ENCODE measurements at regions not wholly inside any gene's neighbourhood (a gene's known extent, or its start where the extent isn't known, plus 50 kb on each side); places are given as distances from the start of the nearest gene placed in this dataset.
A peak's percentile ranks its signal among the peaks of the same experiment; 100 is the strongest.

- Histone ChIP-seq H3K27ac (replicated peaks) (no peak overlapping the region), H3K4me3 (replicated peaks; ENCODE audit: insufficient read depth, low read length) (no peak overlapping the region), H3K27me3 (ENCODE audit: insufficient read depth, poor library complexity, severe bottlenecking) (peaks cover 3% of the 10 kb centered on the region)
- DNase-seq (ENCODE audit: low read depth in 1 of 2, low spot score in 1 of 2), result peak; percentile 44 to 74
- TF ChIP-seq GABPA (IDR thresholded peaks at IDR 0.05; ENCODE audit: low read depth), result no peak
- TF ChIP-seq SPI1 (IDR thresholded peaks at IDR 0.05; ENCODE audit: borderline replicate concordance, low read depth), result no peak
- TF ChIP-seq REST (IDR thresholded peaks at IDR 0.05; ENCODE audit: insufficient replicate concordance, low read depth), result no peak
- TF ChIP-seq POLR2AphosphoS5 (IDR thresholded peaks at IDR 0.05; ENCODE audit: low read depth), result no peak
- TF ChIP-seq CTCF (IDR thresholded peaks at IDR 0.05; ENCODE audit: insufficient read depth, low read length), result peak; percentile 72
Observed at GRCh38 chr11:36744375-36745168, 146.5 kb upstream of the RAG2 start.

GRCh38 chr11:36743039-36743438 lies 145.0 kb upstream of the RAG2 start:
- DNase-seq (ENCODE audit: low read depth in 1 of 2, low spot score in 1 of 2), result no peak
- H3K4me3 ChIP-seq (replicated peaks; ENCODE audit: insufficient read depth, low read length), result no peak overlapping the region
- TF ChIP-seq POLR2AphosphoS5 (IDR thresholded peaks at IDR 0.05; ENCODE audit: low read depth) (no peak), GABPA (IDR thresholded peaks at IDR 0.05; ENCODE audit: low read depth) (no peak), CTCF (IDR thresholded peaks at IDR 0.05; ENCODE audit: insufficient read depth, low read length) (no peak), REST (IDR thresholded peaks at IDR 0.05; ENCODE audit: insufficient replicate concordance, low read depth) (no peak), SPI1 (IDR thresholded peaks at IDR 0.05; ENCODE audit: borderline replicate concordance, low read depth) (no peak)
- no peaks in the 10 kb centered on the region for H3K27me3 ChIP-seq (ENCODE audit: insufficient read depth, poor library complexity, severe bottlenecking)
- H3K27ac ChIP-seq (replicated peaks), result no peak overlapping the region

- Histone ChIP-seq H3K27ac (replicated peaks) (no peak overlapping the region), H3K27me3 (ENCODE audit: insufficient read depth, poor library complexity, severe bottlenecking) (no peaks in the 10 kb centered on the region), H3K4me3 (replicated peaks; ENCODE audit: insufficient read depth, low read length) (no peak overlapping the region)
- TF ChIP-seq POLR2AphosphoS5 (IDR thresholded peaks at IDR 0.05; ENCODE audit: low read depth), result no peak
- no peak for TF ChIP-seq REST (IDR thresholded peaks at IDR 0.05; ENCODE audit: insufficient replicate concordance, low read depth)
- no peak for TF ChIP-seq GABPA (IDR thresholded peaks at IDR 0.05; ENCODE audit: low read depth)
- DNase-seq (ENCODE audit: low read depth in 1 of 2, low spot score in 1 of 2), result no peak
Observed at GRCh38 chr11:36741515-36741914, 143.5 kb upstream of the RAG2 start.

Data from HL-60 (cell line).